ENCODE measurements at regions not wholly inside any gene's neighbourhood (a gene's known extent, or its start where the extent isn't known, plus 50 kb on each side); places are given as distances from the start of the nearest gene placed in this dataset.

DNA sequence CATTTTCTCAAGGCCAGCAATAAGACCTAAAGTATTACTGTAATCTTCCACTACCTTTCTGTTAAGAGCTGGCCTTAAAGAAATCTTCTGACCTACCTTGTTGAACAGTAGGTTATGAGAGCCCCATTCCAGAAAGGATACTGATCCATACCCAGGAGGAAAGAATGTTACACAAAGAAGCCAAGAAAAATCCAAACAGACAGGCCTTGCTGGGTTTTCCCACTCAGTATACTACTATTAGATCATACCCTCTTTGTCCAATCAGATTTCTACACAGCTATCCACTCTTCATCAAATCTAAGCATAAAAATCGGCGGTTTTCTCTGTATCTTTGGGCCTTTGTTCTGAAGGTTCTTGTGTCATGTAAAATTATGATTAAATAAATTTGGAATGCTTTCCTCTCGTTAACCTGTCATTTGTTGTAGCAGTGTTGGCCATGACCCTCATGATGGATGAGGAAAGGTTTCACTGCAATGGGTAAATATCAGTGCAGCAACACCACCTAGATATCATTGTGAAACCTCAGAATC, 292.3 kb downstream of the ANKRD50 start:
- TF ChIP-seq POLR2A (IDR thresholded peaks at IDR 0.05), result no peak
- TF ChIP-seq, protein P1, sequence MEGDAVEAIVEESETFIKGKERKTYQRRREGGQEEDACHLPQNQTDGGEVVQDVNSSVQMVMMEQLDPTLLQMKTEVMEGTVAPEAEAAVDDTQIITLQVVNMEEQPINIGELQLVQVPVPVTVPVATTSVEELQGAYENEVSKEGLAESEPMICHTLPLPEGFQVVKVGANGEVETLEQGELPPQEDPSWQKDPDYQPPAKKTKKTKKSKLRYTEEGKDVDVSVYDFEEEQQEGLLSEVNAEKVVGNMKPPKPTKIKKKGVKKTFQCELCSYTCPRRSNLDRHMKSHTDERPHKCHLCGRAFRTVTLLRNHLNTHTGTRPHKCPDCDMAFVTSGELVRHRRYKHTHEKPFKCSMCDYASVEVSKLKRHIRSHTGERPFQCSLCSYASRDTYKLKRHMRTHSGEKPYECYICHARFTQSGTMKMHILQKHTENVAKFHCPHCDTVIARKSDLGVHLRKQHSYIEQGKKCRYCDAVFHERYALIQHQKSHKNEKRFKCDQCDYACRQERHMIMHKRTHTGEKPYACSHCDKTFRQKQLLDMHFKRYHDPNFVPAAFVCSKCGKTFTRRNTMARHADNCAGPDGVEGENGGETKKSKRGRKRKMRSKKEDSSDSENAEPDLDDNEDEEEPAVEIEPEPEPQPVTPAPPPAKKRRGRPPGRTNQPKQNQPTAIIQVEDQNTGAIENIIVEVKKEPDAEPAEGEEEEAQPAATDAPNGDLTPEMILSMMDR (IDR thresholded peaks at IDR 0.05), result no peak

All from esophagus squamous epithelium (tissue), 4 donors.